ENCODE measurements at regions not wholly inside any gene's neighbourhood (a gene's known extent, or its start where the extent isn't known, plus 50 kb on each side); places are given as distances from the start of the nearest gene placed in this dataset.

GRCh38 chr18:37676276-37676675 lies 110.7 kb upstream of the CELF4 start:
- POLR2A ChIA-PET = no interaction called here
- TF ChIP-seq PAX5 (IDR thresholded peaks at IDR 0.05; ENCODE audit: borderline replicate concordance, low read depth, low read length) = no peak
- no peak for TF ChIP-seq ZBTB11 (CRISPR knock-in tag; IDR thresholded peaks at IDR 0.05)
- no peak for TF ChIP-seq ZZZ3 (IDR thresholded peaks at IDR 0.05; ENCODE audit: control insufficient read depth, insufficient read length, low read depth)
- TF ChIP-seq RB1 (IDR thresholded peaks at IDR 0.05; ENCODE audit: borderline replicate concordance) = no peak
- no peak for TF ChIP-seq JUNB (IDR thresholded peaks at IDR 0.05)
- TF ChIP-seq, protein P1, sequence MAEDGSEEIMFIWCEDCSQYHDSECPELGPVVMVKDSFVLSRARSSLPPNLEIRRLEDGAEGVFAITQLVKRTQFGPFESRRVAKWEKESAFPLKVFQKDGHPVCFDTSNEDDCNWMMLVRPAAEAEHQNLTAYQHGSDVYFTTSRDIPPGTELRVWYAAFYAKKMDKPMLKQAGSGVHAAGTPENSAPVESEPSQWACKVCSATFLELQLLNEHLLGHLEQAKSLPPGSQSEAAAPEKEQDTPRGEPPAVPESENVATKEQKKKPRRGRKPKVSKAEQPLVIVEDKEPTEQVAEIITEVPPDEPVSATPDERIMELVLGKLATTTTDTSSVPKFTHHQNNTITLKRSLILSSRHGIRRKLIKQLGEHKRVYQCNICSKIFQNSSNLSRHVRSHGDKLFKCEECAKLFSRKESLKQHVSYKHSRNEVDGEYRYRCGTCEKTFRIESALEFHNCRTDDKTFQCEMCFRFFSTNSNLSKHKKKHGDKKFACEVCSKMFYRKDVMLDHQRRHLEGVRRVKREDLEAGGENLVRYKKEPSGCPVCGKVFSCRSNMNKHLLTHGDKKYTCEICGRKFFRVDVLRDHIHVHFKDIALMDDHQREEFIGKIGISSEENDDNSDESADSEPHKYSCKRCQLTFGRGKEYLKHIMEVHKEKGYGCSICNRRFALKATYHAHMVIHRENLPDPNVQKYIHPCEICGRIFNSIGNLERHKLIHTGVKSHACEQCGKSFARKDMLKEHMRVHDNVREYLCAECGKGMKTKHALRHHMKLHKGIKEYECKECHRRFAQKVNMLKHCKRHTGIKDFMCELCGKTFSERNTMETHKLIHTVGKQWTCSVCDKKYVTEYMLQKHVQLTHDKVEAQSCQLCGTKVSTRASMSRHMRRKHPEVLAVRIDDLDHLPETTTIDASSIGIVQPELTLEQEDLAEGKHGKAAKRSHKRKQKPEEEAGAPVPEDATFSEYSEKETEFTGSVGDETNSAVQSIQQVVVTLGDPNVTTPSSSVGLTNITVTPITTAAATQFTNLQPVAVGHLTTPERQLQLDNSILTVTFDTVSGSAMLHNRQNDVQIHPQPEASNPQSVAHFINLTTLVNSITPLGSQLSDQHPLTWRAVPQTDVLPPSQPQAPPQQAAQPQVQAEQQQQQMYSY (CRISPR knock-in tag; IDR thresholded peaks at IDR 0.05) = no peak
- no peak for TF ChIP-seq SRF (IDR thresholded peaks at IDR 0.05; ENCODE audit: low read depth in 2 of 2, low read length in 2 of 2)
- no peak for TF ChIP-seq CBX5 (IDR thresholded peaks at IDR 0.05; ENCODE audit: low read depth)
- no peak for TF ChIP-seq HDAC6 (IDR thresholded peaks at IDR 0.05; ENCODE audit: unreplicated experiment)
- no peak for TF ChIP-seq REST (IDR thresholded peaks at IDR 0.05; ENCODE audit: low read depth, low read length)
- no peak for TF ChIP-seq BCL11A (IDR thresholded peaks at IDR 0.05; ENCODE audit: low read depth, low read length)
- TF ChIP-seq TCF7 (IDR thresholded peaks at IDR 0.05; ENCODE audit: borderline replicate concordance) = no peak
- TF ChIP-seq, protein P2, sequence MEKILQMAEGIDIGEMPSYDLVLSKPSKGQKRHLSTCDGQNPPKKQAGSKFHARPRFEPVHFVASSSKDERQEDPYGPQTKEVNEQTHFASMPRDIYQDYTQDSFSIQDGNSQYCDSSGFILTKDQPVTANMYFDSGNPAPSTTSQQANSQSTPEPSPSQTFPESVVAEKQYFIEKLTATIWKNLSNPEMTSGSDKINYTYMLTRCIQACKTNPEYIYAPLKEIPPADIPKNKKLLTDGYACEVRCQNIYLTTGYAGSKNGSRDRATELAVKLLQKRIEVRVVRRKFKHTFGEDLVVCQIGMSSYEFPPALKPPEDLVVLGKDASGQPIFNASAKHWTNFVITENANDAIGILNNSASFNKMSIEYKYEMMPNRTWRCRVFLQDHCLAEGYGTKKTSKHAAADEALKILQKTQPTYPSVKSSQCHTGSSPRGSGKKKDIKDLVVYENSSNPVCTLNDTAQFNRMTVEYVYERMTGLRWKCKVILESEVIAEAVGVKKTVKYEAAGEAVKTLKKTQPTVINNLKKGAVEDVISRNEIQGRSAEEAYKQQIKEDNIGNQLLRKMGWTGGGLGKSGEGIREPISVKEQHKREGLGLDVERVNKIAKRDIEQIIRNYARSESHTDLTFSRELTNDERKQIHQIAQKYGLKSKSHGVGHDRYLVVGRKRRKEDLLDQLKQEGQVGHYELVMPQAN (conservative IDR thresholded peaks at IDR 0.05) = no peak
- no peak for TF ChIP-seq DPF2 (IDR thresholded peaks at IDR 0.05)

More at GRCh38 chr18:37676276-37676675, 110.7 kb upstream of the CELF4 start:
- no peak overlapping the region for H3K9ac ChIP-seq (ENCODE audit: control insufficient read depth, insufficient read depth, low read length)
- in situ Hi-C loops (cut with MboI) (no loop called here), intact Hi-C loops (cut with micrococcal nuclease; ENCODE audit: unreplicated experiment) (no loop called here)
- no peaks in the 10 kb centered on the region for H4K20me1 ChIP-seq (ENCODE audit: control insufficient read depth, insufficient read depth)
- 0% methylated on average over 1 of the region's 1 CpG for WGBS (ENCODE audit: insufficient coverage, insufficient replicate concordance, low lambda C conversion rate, missing lambda C conversion rate)
- DNase-seq (ENCODE audit: low read depth, low spot score) (no peak), ATAC-seq (no peak), FAIRE-seq (no peak)
- BruUV-seq (replicated peaks) = no TSS peak
- H2AFZ ChIP-seq (ENCODE audit: control insufficient read depth, low read depth, low read length) = no peak overlapping the region
- ChIA-PET RAD21 (ENCODE audit: unreplicated experiment) (no interaction called here), SMC1A (ENCODE audit: uncharacterized antibody, unreplicated experiment) (no interaction called here), CTCF (no interaction called here)
- no peaks in the 10 kb centered on the region for H3K36me3 ChIP-seq (ENCODE audit: control insufficient read depth in 2 of 2, insufficient read depth in 2 of 2, low read length in 1 of 2)
- no peaks in the 10 kb centered on the region for H3K4me1 ChIP-seq (ENCODE audit: control insufficient read depth, insufficient read depth, low read length)
- H3K27me3 ChIP-seq (replicated peaks in 1 of 2; ENCODE audit: control insufficient read depth in 2 of 2, insufficient read depth in 2 of 2, low read length in 1 of 2) = no peaks in the 10 kb centered on the region
- no peaks in the 10 kb centered on the region for H3K9me3 ChIP-seq (replicated peaks; ENCODE audit: control insufficient read depth, insufficient read depth, low read length)
- no peak overlapping the region for H3K27ac ChIP-seq (ENCODE audit: control insufficient read depth, insufficient read depth)
- H3K4me2 ChIP-seq (ENCODE audit: control insufficient read depth, insufficient read depth) = no peak overlapping the region
- no peak overlapping the region for H3K4me3 ChIP-seq
- H3K79me2 ChIP-seq (ENCODE audit: control insufficient read depth, insufficient read depth, low read length) = no peaks in the 10 kb centered on the region

All from GM12878 (cell line).